T-helper 17 cell (primary cell): ENCODE measurements at regions not wholly inside any gene's neighbourhood (a gene's known extent, or its start where the extent isn't known, plus 50 kb on each side); places are given as distances from the start of the nearest gene placed in this dataset.
"Not testable (repeated sequence)": the region's sequence is repeated elsewhere in the genome, so short reads cannot be mapped to it uniquely, and the experiment has no call there.

Experiments
- ATAC-seq: fragments of 150-1000 bp; cut with Tn5 transposase; 2 replicates; pipeline ENCODE4 v1.10.0; 2021; ENCODE audit warnings: mild to moderate bottlenecking, moderate library complexity
- DNase-seq, 3 donors: peaks; one replicate each; pipeline versions ENCODE4 v3.0.0 to v3.0.0-alpha.2; 2020 to 2021
- H3K9me3 ChIP-seq: one replicate; pipeline ENCODE4 v1.7.0; 2013; ENCODE audit warnings: low read length, mild to moderate bottlenecking; ENCODE audit not compliant: control insufficient read depth, poor library complexity, severe bottlenecking
- H3K27ac Mint-ChIP-seq: one replicate; pipeline ENCODE4 v1.8.0; 2022; ENCODE audit warnings: mild to moderate bottlenecking, moderate library complexity, mixed read lengths
- H3K27me3 Mint-ChIP-seq: one replicate; pipeline ENCODE4 v1.8.0; 2022; ENCODE audit warnings: mixed read lengths
- H3K36me3 Mint-ChIP-seq: one replicate; pipeline ENCODE4 v1.8.0; 2022; ENCODE audit warnings: low read depth, mixed read lengths
- H3K4me1 Mint-ChIP-seq: one replicate; pipeline ENCODE4 v1.8.0; 2022; ENCODE audit warnings: mild to moderate bottlenecking, mixed read lengths
- H3K4me3 Mint-ChIP-seq: one replicate; pipeline ENCODE4 v1.8.0; 2022; ENCODE audit warnings: mild to moderate bottlenecking, moderate library complexity, mixed read lengths

DNA sequence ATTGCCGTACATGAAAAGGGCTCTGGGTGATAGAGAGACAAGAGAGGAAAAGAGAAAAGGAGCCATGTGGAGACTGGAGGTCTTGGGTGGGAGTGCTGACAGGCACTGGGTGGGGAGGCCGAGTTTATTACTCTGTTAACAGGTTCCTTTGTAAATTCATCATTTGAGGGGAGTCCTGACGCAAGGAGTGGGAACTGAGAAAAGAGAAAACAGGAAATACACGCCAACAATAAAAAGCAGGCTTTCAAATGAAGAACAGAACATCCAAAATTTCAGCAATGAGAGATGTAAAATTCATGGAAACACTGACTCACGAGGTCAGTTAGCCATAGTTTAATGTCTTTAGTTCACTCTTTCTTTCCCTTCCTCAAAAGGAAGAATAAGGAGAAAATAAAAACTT, 342.8 kb downstream of the TMEM167A start:
- H3K27me3 Mint-ChIP-seq = peaks cover 5% of the 10 kb centered on the region
- H3K27ac Mint-ChIP-seq = no peak overlapping the region
- H3K4me3 Mint-ChIP-seq = no peak overlapping the region
- ATAC-seq = no peak
- H3K9me3 ChIP-seq = no peaks in the 10 kb centered on the region
- DNase-seq = no peak
- no peaks in the 10 kb centered on the region for H3K36me3 Mint-ChIP-seq
- H3K4me1 Mint-ChIP-seq = no peaks in the 10 kb centered on the region

DNA sequence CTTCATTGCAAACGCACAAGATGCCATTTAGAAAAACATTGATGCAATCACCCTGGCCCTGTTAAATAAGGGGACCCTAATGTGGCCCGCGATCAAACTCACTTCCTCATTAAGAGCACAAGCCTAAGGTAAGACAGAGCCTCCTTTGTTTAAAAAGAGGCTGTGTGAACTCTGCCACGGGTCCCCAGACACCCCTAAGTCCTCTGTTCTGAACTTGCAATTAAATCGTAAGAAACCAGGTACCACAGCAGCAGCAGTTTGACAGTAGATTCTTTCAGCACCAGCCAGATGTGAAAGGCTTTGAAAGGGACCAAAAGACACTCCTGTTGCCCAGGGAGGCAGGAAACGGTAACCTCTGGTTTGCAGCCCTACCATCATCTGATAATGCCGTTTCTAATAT, 346.3 kb downstream of the TMEM167A start:
- Mint-ChIP-seq H3K27ac (no peak overlapping the region), H3K36me3 (no peaks in the 10 kb centered on the region), H3K4me1 (no peaks in the 10 kb centered on the region), H3K27me3 (no peaks in the 10 kb centered on the region), H3K4me3 (no peak overlapping the region)
- ATAC-seq = no peak
- DNase-seq = no peak
- H3K9me3 ChIP-seq = no peaks in the 10 kb centered on the region

DNA sequence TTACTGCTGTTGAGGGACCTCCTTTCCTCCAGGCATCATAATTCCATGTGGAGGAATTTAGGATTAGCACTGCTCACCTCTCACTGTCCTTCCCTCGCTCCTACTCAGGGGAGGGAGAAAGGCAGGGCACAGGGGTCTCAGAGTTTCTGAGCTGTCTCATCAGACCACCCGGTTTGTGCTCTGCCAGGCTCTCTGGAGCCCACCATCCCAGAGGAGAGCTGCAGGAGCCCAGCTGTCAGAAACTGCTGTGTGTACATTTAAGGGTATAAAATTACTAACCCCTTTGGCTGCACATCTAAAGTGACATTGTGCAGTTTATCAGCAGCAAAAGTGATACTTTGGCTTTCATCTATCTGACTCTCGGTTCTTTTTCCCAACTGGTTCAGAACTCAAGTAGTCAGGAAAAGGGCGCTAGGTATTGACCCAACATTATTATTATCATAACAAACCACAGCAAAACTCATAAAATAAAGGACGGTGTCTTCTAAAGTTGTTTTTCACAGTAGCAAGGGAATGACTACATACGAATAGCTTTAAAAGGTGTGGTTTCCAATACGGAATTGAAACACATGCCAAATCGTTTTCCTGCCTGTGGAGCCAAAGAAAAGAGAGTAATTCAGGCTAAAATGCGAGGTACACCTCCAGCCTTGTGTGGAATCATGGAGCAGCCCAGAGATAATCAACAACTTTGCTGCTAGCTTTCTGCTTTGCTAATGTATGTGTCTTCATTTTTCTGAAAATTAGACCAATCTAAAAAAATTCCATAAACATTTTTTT, 348.1 kb downstream of the TMEM167A start:
- H3K9me3 ChIP-seq = no peaks in the 10 kb centered on the region
- no peak for DNase-seq
- Mint-ChIP-seq H3K36me3 (no peaks in the 10 kb centered on the region), H3K27me3 (no peaks in the 10 kb centered on the region), H3K4me1 (no peaks in the 10 kb centered on the region), H3K4me3 (no peak overlapping the region), H3K27ac (no peak overlapping the region)
- no peak for ATAC-seq

DNA sequence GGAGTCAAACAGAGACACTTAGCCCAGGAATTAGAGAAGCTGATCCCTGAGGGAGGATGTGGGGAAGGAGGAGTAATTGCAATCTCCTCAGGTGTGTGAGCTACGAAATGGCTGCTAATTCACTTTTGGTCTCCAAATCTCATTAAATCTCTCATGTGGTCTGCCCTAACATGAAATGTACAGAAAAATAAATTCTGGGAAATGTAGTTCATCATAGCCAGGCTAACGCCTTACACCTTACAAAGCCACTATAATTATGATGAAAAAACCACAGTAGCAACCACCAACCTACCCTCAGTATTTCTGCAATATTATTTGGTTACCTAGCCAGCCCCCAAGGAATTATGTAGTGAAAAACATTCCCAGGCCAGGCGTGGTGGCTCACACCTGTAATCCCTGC, 354.0 kb downstream of the TMEM167A start:
- H3K9me3 ChIP-seq = no peaks in the 10 kb centered on the region
- no peak for ATAC-seq
- H3K27ac Mint-ChIP-seq = no peak overlapping the region
- H3K4me1 Mint-ChIP-seq = no peaks in the 10 kb centered on the region
- H3K36me3 Mint-ChIP-seq = no peaks in the 10 kb centered on the region
- no peak overlapping the region for H3K4me3 Mint-ChIP-seq
- no peak for DNase-seq
- no peaks in the 10 kb centered on the region for H3K27me3 Mint-ChIP-seq

DNA sequence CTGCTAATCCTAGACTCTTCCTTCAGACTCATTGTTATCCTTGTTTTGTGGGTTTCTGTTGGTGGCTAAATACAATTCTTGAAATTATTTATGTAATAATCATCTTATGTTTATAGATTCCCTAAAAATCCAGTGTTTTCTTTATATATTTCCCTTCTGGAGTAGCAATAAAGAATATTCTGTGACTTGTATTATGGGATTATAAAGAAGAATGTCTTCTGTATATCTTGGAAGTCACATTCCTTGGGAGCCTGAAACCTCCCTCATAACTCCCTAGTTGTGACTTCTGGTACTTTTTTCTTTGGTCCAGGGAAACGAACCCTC, 356.1 kb downstream of the TMEM167A start:
- no peaks in the 10 kb centered on the region for H3K9me3 ChIP-seq
- no peak for ATAC-seq

DNA sequence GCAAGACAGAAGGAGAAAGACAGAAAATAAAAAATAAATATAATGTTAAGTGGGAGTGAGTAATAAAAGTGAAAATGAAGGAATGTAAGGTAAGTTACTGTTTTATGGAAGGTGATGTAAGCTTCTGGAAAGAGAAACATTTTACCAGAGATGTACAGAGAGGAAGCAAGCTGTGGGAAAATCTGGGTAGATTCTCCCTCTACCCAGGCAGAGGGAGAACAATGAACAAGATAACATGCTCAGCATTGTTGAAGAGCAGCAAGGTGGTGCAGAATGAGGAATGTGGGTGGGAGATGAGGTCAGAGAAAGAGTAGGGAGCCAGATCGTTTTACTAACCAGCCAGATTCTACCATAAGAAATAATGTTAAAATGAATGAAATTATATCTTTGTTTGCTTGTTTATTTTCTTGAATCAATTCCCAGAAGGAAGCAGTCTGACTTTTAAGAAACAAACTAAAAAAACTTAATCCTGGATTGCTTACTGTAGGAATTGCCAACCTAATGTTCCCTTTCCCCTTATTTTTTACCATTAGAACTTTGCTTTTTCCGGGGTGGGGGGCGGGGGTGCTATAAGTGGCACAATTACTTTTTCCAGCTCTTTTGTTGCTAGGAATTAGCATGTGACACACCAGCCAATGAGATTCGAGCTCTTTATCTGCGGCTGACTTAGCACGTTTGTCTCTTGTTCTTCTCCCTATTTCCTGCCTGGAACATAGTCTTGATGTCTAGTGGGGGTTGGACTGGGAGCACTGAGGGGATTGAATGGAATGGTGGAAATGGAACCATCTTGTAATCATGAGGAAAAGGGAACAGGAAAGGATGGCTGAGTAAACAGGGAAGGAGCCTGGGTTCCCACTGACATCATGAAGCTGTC, 356.7 kb downstream of the TMEM167A start:
- H3K9me3 ChIP-seq = no peaks in the 10 kb centered on the region
- H3K36me3 Mint-ChIP-seq = no peaks in the 10 kb centered on the region
- no peak overlapping the region for H3K4me3 Mint-ChIP-seq
- DNase-seq (no peak), ATAC-seq (no peak)
- H3K4me1 Mint-ChIP-seq = no peaks in the 10 kb centered on the region
- H3K27me3 Mint-ChIP-seq = no peaks in the 10 kb centered on the region
- no peak overlapping the region for H3K27ac Mint-ChIP-seq

More for the DNA sequence above, 356.1 kb downstream of the TMEM167A start:
- Mint-ChIP-seq H3K4me1 (no peaks in the 10 kb centered on the region), H3K27me3 (no peaks in the 10 kb centered on the region), H3K36me3 (no peaks in the 10 kb centered on the region), H3K4me3 (no peak overlapping the region), H3K27ac (no peak overlapping the region)
- DNase-seq = no peak

DNA sequence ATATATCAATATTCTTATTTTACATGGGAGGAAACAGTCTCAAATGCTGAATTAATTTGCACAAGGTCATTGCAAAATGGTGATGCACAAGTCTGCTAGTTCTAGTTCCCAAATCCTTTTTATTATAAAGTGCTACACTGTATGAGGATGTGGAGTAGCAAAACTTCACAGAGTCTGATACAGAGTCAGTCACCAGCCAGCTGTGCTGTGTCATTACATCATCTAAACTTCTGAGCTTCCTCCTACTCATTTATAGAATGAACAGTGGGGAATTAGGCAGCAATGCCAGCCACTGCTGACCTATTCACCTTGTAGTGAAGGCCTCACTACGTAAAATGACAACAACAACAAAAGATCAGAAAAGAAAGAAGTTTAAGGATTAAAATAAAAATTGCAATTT, 357.8 kb downstream of the TMEM167A start:
- no peak overlapping the region for H3K4me3 Mint-ChIP-seq
- DNase-seq (no peak), ATAC-seq (no peak)
- H3K36me3 Mint-ChIP-seq = no peaks in the 10 kb centered on the region
- H3K4me1 Mint-ChIP-seq = no peaks in the 10 kb centered on the region
- no peak overlapping the region for H3K27ac Mint-ChIP-seq
- H3K9me3 ChIP-seq = no peaks in the 10 kb centered on the region
- no peaks in the 10 kb centered on the region for H3K27me3 Mint-ChIP-seq

DNA sequence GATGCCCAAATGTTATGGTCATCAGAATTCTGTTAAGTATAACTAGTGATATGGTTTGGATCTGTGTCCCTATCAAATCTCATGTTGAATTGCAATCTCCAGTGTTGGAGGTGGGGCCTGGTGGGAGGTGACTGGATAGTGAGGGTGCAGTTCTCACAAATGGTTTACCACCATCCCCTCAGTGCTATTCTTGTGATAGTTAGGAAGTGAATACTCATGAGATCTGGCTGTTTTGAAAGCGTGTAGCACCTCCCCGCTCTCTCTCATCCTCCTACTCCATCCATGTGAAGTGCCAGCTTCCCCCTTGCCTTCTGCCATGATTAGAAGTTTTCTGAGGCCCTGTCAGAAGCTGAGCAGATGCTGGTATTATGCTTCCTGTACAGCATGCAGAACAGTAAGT, 359.5 kb downstream of the TMEM167A start:
- Mint-ChIP-seq H3K27me3 (no peaks in the 10 kb centered on the region), H3K4me1 (no peaks in the 10 kb centered on the region), H3K36me3 (no peaks in the 10 kb centered on the region), H3K4me3 (no peak overlapping the region), H3K27ac (no peak overlapping the region)
- ATAC-seq (no peak), DNase-seq (no peak)
- H3K9me3 ChIP-seq = no peaks in the 10 kb centered on the region

DNA sequence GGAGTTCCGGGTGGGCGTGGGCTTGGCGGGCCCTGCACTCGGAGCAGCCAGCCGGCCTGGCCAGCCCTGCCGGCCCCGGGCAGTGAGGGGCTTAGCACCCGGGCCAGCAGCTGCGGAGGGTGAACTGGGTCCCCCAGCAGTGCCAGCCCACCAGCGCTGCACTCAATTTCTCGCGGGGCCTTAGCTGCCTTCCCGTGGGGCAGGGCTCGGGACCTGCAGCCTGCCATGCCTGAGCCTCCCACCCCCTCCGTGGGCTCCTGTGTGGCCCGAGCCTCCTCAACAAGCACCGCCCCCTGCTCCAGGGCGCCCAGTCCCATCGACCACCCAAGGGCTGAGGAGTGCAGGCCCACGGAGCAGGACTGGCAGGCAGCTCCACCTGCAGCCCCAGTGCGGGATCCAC, 362.5 kb downstream of the TMEM167A start:
- not testable (repeated sequence) for H3K4me3 Mint-ChIP-seq, H3K27me3 Mint-ChIP-seq, H3K27ac Mint-ChIP-seq, H3K36me3 Mint-ChIP-seq, H3K4me1 Mint-ChIP-seq, ATAC-seq, DNase-seq, H3K9me3 ChIP-seq

DNA sequence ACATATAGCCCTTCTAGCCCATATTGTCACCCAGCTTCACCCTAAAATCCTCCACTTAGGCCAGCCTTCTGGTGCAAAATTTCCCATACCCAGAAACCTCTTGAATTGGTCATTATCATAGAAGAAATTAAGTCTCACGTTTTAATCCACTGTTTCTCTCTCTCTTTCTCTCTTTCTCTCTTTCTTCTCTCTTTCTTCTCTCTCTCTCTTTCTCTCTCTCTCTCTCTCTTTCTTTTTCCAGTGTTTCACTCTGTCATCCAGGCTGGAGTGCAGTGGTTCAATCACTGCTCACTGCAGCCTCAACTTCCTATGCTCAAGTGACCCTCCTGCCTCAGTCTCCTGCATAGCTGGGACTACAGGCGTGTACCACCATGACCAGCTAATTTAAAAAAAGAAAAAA, 363.4 kb downstream of the TMEM167A start:
- DNase-seq (no peak), ATAC-seq (no peak)
- no peak overlapping the region for H3K4me3 Mint-ChIP-seq
- peaks cover 4% of the 10 kb centered on the region for H3K27me3 Mint-ChIP-seq
- no peak overlapping the region for H3K27ac Mint-ChIP-seq
- no peaks in the 10 kb centered on the region for H3K36me3 Mint-ChIP-seq
- no peaks in the 10 kb centered on the region for H3K9me3 ChIP-seq
- H3K4me1 Mint-ChIP-seq = no peaks in the 10 kb centered on the region

DNA sequence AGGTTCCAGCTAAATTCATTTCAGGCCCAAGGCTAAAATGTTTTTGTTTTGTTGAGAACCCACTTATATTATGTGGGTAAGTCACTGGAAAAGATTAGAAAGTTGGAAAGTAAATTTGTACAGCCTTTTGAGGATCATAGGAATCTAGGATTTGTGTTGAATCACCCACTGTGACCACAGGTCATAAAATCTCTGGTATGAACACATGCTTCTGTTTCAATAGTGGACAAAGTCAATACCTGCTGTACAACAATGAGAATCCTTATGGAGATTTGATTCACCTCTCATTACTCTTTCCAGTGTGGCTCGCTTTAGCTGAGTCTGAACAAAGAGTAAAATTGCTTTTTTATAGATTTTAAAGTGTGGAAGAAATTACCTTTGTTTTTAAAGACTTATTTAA, 369.5 kb downstream of the TMEM167A start:
- Mint-ChIP-seq H3K36me3 (no peaks in the 10 kb centered on the region), H3K4me1 (no peaks in the 10 kb centered on the region), H3K4me3 (no peak overlapping the region), H3K27me3 (peaks cover 4% of the 10 kb centered on the region), H3K27ac (no peak overlapping the region)
- H3K9me3 ChIP-seq = no peaks in the 10 kb centered on the region
- no peak for ATAC-seq
- DNase-seq = no peak

DNA sequence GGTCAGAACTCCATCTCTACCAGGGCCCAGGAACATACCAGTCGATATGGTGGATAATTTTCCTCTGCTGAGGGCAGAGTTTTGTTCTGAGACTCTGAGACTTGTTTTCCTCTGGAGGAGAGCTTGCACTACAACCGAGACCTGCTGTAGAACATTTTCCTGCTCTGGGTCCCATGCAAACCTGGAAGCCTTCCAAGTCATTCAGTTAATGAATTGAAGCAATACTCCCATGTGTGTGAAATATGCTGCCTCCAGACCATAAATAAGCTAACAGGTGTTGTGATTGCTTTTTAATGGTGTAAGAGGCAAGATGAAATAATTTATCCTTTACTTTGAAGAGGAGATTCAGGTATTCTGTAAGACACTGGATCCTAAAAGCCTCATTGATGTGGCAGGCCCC, 372.8 kb downstream of the TMEM167A start:
- Mint-ChIP-seq H3K27me3 (peaks cover 2% of the 10 kb centered on the region), H3K4me1 (no peaks in the 10 kb centered on the region), H3K27ac (no peak overlapping the region), H3K36me3 (no peaks in the 10 kb centered on the region), H3K4me3 (no peak overlapping the region)
- no peak for DNase-seq
- no peak for ATAC-seq
- H3K9me3 ChIP-seq = no peaks in the 10 kb centered on the region

DNA sequence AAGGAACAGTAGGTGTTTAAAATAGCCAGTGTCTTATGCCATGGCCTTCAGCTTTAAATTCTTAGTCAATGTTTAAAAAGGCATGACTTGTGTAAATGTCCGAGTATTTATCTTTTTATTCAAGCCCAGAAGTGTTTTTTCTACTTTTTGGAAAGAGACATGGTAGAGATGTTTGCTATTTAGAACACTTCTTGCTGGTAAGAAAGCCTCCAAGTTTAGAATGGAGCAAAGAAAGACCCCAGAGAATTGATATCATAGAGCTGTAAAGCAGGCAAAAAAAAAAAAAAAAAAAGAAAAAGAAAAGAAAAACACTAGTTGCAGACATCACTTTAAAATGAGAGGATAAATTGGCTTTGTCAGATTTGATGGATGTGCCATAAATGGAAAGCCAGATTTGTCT, 375.1 kb downstream of the TMEM167A start:
- ATAC-seq = no peak
- H3K27ac Mint-ChIP-seq = no peak overlapping the region
- peaks cover 8% of the 10 kb centered on the region for H3K27me3 Mint-ChIP-seq
- H3K4me3 Mint-ChIP-seq = no peak overlapping the region
- H3K4me1 Mint-ChIP-seq = no peaks in the 10 kb centered on the region
- no peak for DNase-seq
- no peaks in the 10 kb centered on the region for H3K36me3 Mint-ChIP-seq
- no peaks in the 10 kb centered on the region for H3K9me3 ChIP-seq

DNA sequence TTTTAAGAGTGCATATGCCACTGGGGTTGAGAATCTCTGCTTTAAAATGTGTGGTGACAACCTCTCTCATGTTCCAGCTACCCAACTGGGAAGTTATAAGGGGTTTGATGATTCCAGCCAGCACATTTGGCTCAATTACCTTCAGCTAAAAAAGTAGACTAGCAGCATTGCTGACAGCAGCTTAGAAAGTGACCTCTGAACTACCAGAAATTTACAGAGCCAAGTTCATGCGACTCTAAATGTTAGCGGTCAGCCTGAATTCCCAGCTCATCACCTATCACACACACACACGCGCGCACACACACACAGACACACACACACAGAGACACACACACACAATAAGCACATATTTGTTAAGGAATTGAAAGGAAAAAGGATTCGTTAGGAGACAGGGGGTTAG, 377.5 kb downstream of the TMEM167A start:
- Mint-ChIP-seq H3K36me3 (no peaks in the 10 kb centered on the region), H3K4me1 (no peaks in the 10 kb centered on the region), H3K27me3 (peaks cover 8% of the 10 kb centered on the region), H3K27ac (no peak overlapping the region), H3K4me3 (no peak overlapping the region)
- H3K9me3 ChIP-seq = no peaks in the 10 kb centered on the region
- DNase-seq (no peak), ATAC-seq (no peak)
